ENCODE measurements at regions not wholly inside any gene's neighbourhood (a gene's known extent, or its start where the extent isn't known, plus 50 kb on each side); places are given as distances from the start of the nearest gene placed in this dataset.

DNA sequence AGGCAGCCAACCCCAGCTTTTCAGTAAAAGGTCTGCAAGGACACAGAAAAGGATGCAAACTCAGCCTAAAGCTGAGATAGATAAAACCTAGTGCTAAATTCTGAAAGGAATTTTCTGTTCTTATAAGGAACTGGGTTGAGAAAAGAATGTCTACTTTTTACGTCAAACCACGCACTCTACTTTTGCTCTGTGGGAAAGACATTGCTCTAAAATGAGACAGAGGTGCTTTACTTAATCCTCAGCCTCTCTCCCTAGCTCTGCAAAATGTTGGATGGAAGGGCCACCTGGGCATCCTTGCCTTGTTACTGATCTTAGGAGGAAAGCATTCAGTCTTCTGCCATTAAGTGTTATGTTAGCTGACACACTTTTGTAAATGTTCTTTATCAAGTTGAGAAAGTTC, 72.1 kb upstream of the LINC00305 start:
- TF ChIP-seq, protein P1, sequence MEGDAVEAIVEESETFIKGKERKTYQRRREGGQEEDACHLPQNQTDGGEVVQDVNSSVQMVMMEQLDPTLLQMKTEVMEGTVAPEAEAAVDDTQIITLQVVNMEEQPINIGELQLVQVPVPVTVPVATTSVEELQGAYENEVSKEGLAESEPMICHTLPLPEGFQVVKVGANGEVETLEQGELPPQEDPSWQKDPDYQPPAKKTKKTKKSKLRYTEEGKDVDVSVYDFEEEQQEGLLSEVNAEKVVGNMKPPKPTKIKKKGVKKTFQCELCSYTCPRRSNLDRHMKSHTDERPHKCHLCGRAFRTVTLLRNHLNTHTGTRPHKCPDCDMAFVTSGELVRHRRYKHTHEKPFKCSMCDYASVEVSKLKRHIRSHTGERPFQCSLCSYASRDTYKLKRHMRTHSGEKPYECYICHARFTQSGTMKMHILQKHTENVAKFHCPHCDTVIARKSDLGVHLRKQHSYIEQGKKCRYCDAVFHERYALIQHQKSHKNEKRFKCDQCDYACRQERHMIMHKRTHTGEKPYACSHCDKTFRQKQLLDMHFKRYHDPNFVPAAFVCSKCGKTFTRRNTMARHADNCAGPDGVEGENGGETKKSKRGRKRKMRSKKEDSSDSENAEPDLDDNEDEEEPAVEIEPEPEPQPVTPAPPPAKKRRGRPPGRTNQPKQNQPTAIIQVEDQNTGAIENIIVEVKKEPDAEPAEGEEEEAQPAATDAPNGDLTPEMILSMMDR (IDR thresholded peaks at IDR 0.05; ENCODE audit: low read depth, low read length, poor library complexity, severe bottlenecking): no peak
- TF ChIP-seq EZH2phosphoT487 (IDR thresholded peaks at IDR 0.05; ENCODE audit: borderline replicate concordance, low read length): no peak
- Histone ChIP-seq H3F3A (ENCODE audit: control insufficient read depth, insufficient read depth) (no peaks in the 10 kb centered on the region), H3K9me3 (ENCODE audit: control insufficient read depth, insufficient read depth, low read length) (no peaks in the 10 kb centered on the region), H3K4me2 (ENCODE audit: low read length) (no peak overlapping the region), H3K4me3 (ENCODE audit: low read length) (no peak overlapping the region), H3K4me1 (ENCODE audit: control insufficient read depth, low read length) (no peaks in the 10 kb centered on the region), H3K9me2 (replicated peaks; ENCODE audit: control insufficient read depth, low read length) (no peaks in the 10 kb centered on the region), H3K36me3 (ENCODE audit: control insufficient read depth, low read length) (no peaks in the 10 kb centered on the region), H3K79me2 (ENCODE audit: control insufficient read depth, low read length) (no peaks in the 10 kb centered on the region), H3K27ac (ENCODE audit: low read depth, low read length) (no peak overlapping the region), H4K20me1 (ENCODE audit: control insufficient read depth, insufficient read depth, low read depth, low read length) (no peaks in the 10 kb centered on the region), H3K27me3 (ENCODE audit: control insufficient read depth, low read length) (no peaks in the 10 kb centered on the region)

- H3F3A ChIP-seq (ENCODE audit: control insufficient read depth, insufficient read depth): no peaks in the 10 kb centered on the region
- no peaks in the 10 kb centered on the region for H3K9me2 ChIP-seq (replicated peaks; ENCODE audit: control insufficient read depth, low read length)
- no peaks in the 10 kb centered on the region for H3K27me3 ChIP-seq (ENCODE audit: control insufficient read depth, low read length)
- H3K27ac ChIP-seq (ENCODE audit: low read depth, low read length): no peak overlapping the region
- H3K36me3 ChIP-seq (ENCODE audit: control insufficient read depth, low read length): no peaks in the 10 kb centered on the region
- TF ChIP-seq, protein P1 (IDR thresholded peaks at IDR 0.05; ENCODE audit: low read depth, low read length, poor library complexity, severe bottlenecking): no peak
- no peak for TF ChIP-seq EZH2phosphoT487 (IDR thresholded peaks at IDR 0.05; ENCODE audit: borderline replicate concordance, low read length)
- H4K20me1 ChIP-seq (ENCODE audit: control insufficient read depth, insufficient read depth, low read depth, low read length): no peaks in the 10 kb centered on the region
- H3K4me2 ChIP-seq (ENCODE audit: low read length): no peak overlapping the region
- H3K9me3 ChIP-seq (ENCODE audit: control insufficient read depth, insufficient read depth, low read length): no peaks in the 10 kb centered on the region
- H3K4me1 ChIP-seq (ENCODE audit: control insufficient read depth, low read length): no peaks in the 10 kb centered on the region
- H3K4me3 ChIP-seq (ENCODE audit: low read length): no peak overlapping the region
- H3K79me2 ChIP-seq (ENCODE audit: control insufficient read depth, low read length): no peaks in the 10 kb centered on the region
Measured at GRCh38 chr18:64219517-64219916, 70.6 kb upstream of the LINC00305 start.

- H3K4me2 ChIP-seq (ENCODE audit: low read length): no peak overlapping the region
- no peaks in the 10 kb centered on the region for H3K79me2 ChIP-seq (ENCODE audit: control insufficient read depth, low read length)
- TF ChIP-seq EZH2phosphoT487 (IDR thresholded peaks at IDR 0.05; ENCODE audit: borderline replicate concordance, low read length): no peak
- TF ChIP-seq, protein P1 (IDR thresholded peaks at IDR 0.05; ENCODE audit: low read depth, low read length, poor library complexity, severe bottlenecking): no peak
- no peaks in the 10 kb centered on the region for H3F3A ChIP-seq (ENCODE audit: control insufficient read depth, insufficient read depth)
- H3K4me1 ChIP-seq (ENCODE audit: control insufficient read depth, low read length): no peaks in the 10 kb centered on the region
- H3K27me3 ChIP-seq (ENCODE audit: control insufficient read depth, low read length): no peaks in the 10 kb centered on the region
- no peak overlapping the region for H3K4me3 ChIP-seq (ENCODE audit: low read length)
- no peaks in the 10 kb centered on the region for H3K9me3 ChIP-seq (ENCODE audit: control insufficient read depth, insufficient read depth, low read length)
- no peaks in the 10 kb centered on the region for H4K20me1 ChIP-seq (ENCODE audit: control insufficient read depth, insufficient read depth, low read depth, low read length)
- no peak overlapping the region for H3K27ac ChIP-seq (ENCODE audit: low read depth, low read length)
- no peaks in the 10 kb centered on the region for H3K36me3 ChIP-seq (ENCODE audit: control insufficient read depth, low read length)
- H3K9me2 ChIP-seq (replicated peaks; ENCODE audit: control insufficient read depth, low read length): no peaks in the 10 kb centered on the region
Measured at GRCh38 chr18:64210401-64210949, 61.6 kb upstream of the LINC00305 start.
